GM12878 (cell line): ENCODE measurements at regions not wholly inside any gene's neighbourhood (a gene's known extent, or its start where the extent isn't known, plus 50 kb on each side); places are given as distances from the start of the nearest gene placed in this dataset.

Experiments used
- ATAC-seq: fragments of 200-7000 bp; cut with Tn5 transposase; 3 replicates; pipeline ENCODE4 v1.9.1; 2020; ENCODE audit warnings: mild to moderate bottlenecking, moderate library complexity
- BruUV-seq: library from RNA; stranded (reverse); fragments of 400-500 nt; replicated peaks from 2 replicates; lab custom pipeline; 2021; lab: Mats Ljungman, UMichigan
- CTCF ChIA-PET: fragments of 300-600 bp; sonication (Branson Sonifier 250); formaldehyde crosslinking; extraction: SDS; loops from one replicate; lab custom pipeline; 2021; ENCODE audit warnings: inconsistent platforms; lab: Yijun Ruan, JAX
- POLR2A ChIA-PET: fragments of 350-600 bp; formaldehyde crosslinking; extraction: SDS; loops from one replicate; lab custom pipeline; 2021; ENCODE audit warnings: inconsistent platforms; lab: Charles Lee
- RAD21 ChIA-PET: fragments of 300-600 bp; sonication (Branson Sonifier 250); formaldehyde crosslinking; loops from one replicate; lab custom pipeline; 2023; ENCODE audit warnings: antibody characterized with exemption; ENCODE audit not compliant: unreplicated experiment; lab: Charles Lee
- SMC1A ChIA-PET: fragments of 300-600 bp; sonication (Branson Sonifier 250); formaldehyde crosslinking; loops from one replicate; lab custom pipeline; 2023; ENCODE audit not compliant: unreplicated experiment, uncharacterized antibody; lab: Charles Lee
- DNase-seq: peaks from one replicate; pipeline ENCODE4 v3.0.0-alpha.2; 2011; ENCODE audit warnings: low read depth, low spot score
- FAIRE-seq: peaks from 3 replicates; lab custom pipeline; 2011; peaks lifted over from hg19 to GRCh38; lab: Jason Lieb, UNC
- H2AFZ ChIP-seq: 2 replicates; pipeline ENCODE4 v1.6.0; 2011; ENCODE audit warnings: low read depth, low read length, control low read depth; ENCODE audit not compliant: control insufficient read depth
- H3K27ac ChIP-seq: 2 replicates; pipeline ENCODE4 v1.5.1; 2011; ENCODE audit warnings: control low read depth; ENCODE audit not compliant: control insufficient read depth, insufficient read depth
- H3K27me3 ChIP-seq, 2 experiments: replicated peaks in 1 of 2; 2 replicates each; pipeline versions ENCODE4 v1.6.0 to v1.6.1; 2011; ENCODE audit warnings: low read length in 1 of 2; ENCODE audit not compliant: control insufficient read depth in 2 of 2, insufficient read depth in 2 of 2
- H3K36me3 ChIP-seq, 2 experiments: 2 replicates each; pipeline ENCODE4 v1.5.1; 2011; ENCODE audit warnings: low read length in 1 of 2; ENCODE audit not compliant: control insufficient read depth in 2 of 2, insufficient read depth in 2 of 2
- H3K4me1 ChIP-seq: 2 replicates; pipeline ENCODE4 v1.6.1; 2011; ENCODE audit warnings: mild to moderate bottlenecking, low read length, moderate library complexity, mixed read lengths; ENCODE audit not compliant: control insufficient read depth, insufficient read depth
- H3K4me2 ChIP-seq: 2 replicates; pipeline ENCODE4 v1.6.0; 2011; ENCODE audit warnings: control low read depth; ENCODE audit not compliant: control insufficient read depth, insufficient read depth
- H3K4me3 ChIP-seq: fragments of 200-600 bp; sonication (generic); 2 replicates; pipeline ENCODE4 v1.5.1; 2016
- H3K79me2 ChIP-seq: 2 replicates; pipeline ENCODE4 v1.6.0; 2011; ENCODE audit warnings: low read length; ENCODE audit not compliant: control insufficient read depth, insufficient read depth
- H3K9ac ChIP-seq: 2 replicates; pipeline ENCODE4 v1.8.0; 2011; ENCODE audit warnings: low read length, control low read depth, mixed read lengths; ENCODE audit not compliant: control insufficient read depth, insufficient read depth
- H3K9me3 ChIP-seq: replicated peaks from 3 replicates; pipeline ENCODE4 v1.5.1; 2011; ENCODE audit warnings: mild to moderate bottlenecking, low read length; ENCODE audit not compliant: control insufficient read depth, insufficient read depth
- H4K20me1 ChIP-seq: 2 replicates; pipeline ENCODE4 v1.6.0; 2011; ENCODE audit not compliant: control insufficient read depth, insufficient read depth
- CREB1 ChIP-seq: IDR thresholded peaks from 2 replicates; pipeline ENCODE4 v1.6.1; 2012; ENCODE audit warnings: low read depth, mild to moderate bottlenecking, inconsistent platforms
- CTCF ChIP-seq, 3 experiments: IDR thresholded peaks in 2 of 3; conservative IDR thresholded peaks in 1 of 3; 2 replicates each; pipeline ENCODE4 v1.5.1; 2011; ENCODE audit warnings: low read depth in 3 of 3, low read length in 3 of 3, mild to moderate bottlenecking in 3 of 3, control low read depth in 2 of 3, moderate library complexity in 2 of 3, inconsistent platforms in 1 of 3, mixed read lengths in 1 of 3; ENCODE audit not compliant: control insufficient read depth in 2 of 3, insufficient read depth in 1 of 3; ENCODE audit errors: extremely low read depth in 1 of 3
- E4F1 ChIP-seq: fragments of 450-650 bp; IDR thresholded peaks from 2 replicates; pipeline ENCODE4 v1.6.1; 2018; ENCODE audit warnings: borderline replicate concordance, mild to moderate bottlenecking; ENCODE audit not compliant: partially characterized antibody
- NFXL1 ChIP-seq: fragments of 450-650 bp; IDR thresholded peaks from 2 replicates; pipeline ENCODE4 v1.6.1; 2017; ENCODE audit warnings: antibody characterized with exemption, mild to moderate bottlenecking, borderline replicate concordance
- PAX5 ChIP-seq: IDR thresholded peaks from 2 replicates; pipeline ENCODE4 v1.6.1; 2011; ENCODE audit warnings: low read depth, low read length, borderline replicate concordance
- RCOR1 ChIP-seq: conservative IDR thresholded peaks from 2 replicates; pipeline ENCODE4 v1.6.1; 2012; ENCODE audit warnings: low read depth, low read length, improper control_type of control experiment
- SMARCA5 ChIP-seq: fragments of 450-650 bp; IDR thresholded peaks from 2 replicates; pipeline ENCODE4 v1.6.1; 2017; ENCODE audit warnings: mild to moderate bottlenecking
- USF1 ChIP-seq: IDR thresholded peaks from 2 replicates; pipeline ENCODE4 v1.6.1; 2011; ENCODE audit warnings: borderline replicate concordance, low read depth, mild to moderate bottlenecking, moderate library complexity, mixed read lengths, low read length; ENCODE audit not compliant: insufficient read depth; ENCODE audit errors: extremely low read length
- ZBTB40 ChIP-seq: fragments of 450-650 bp; IDR thresholded peaks from 2 replicates; pipeline ENCODE4 v1.6.1; 2016; ENCODE audit warnings: mild to moderate bottlenecking, moderate library complexity, borderline replicate concordance
- WGBS: methylation state at CpG from one replicate; pipeline ENCODE4 v1.1.6; 2016; ENCODE audit warnings: low lambda C conversion rate; ENCODE audit not compliant: insufficient replicate concordance, insufficient coverage; ENCODE audit errors: missing lambda C conversion rate; 5-methylcytosine and 5-hydroxymethylcytosine counted together
- in situ Hi-C: fragments of 300-500 bp; cut with MboI; formaldehyde crosslinking; loops from 9 replicates; pipeline ENCODE4 v1.14.3; 2018; ENCODE audit warnings: mixed read lengths
- intact Hi-C: fragments of 100-400 bp; cut with micrococcal nuclease; formaldehyde crosslinking; loops from one replicate; pipeline ENCODE4 v1.14.2; 2022; ENCODE audit not compliant: unreplicated experiment
- TF ChIP-seq, protein P1 (sequence below): IDR thresholded peaks from 2 replicates; pipeline ENCODE4 v1.6.1; 2011; ENCODE audit warnings: borderline replicate concordance, low read depth, mild to moderate bottlenecking, moderate library complexity, low read length; ENCODE audit not compliant: insufficient read depth, poor library complexity, severe bottlenecking

- no peak for FAIRE-seq
- no peak overlapping the region for H2AFZ ChIP-seq
- intact Hi-C loops = no loop called here
Measured at GRCh38 chr3:152104847-152105415, 163.8 kb upstream of the MBNL1 start.

More at GRCh38 chr3:152104847-152105415, 163.8 kb upstream of the MBNL1 start:
- in situ Hi-C loops = no loop called here
- TF ChIP-seq E4F1 (no peak), USF1 (no peak), ZBTB40 (no peak), CTCF (IDR thresholded peaks at IDR 0.05 in 2 of 3, conservative IDR thresholded peaks at IDR 0.05 in 1 of 3; ENCODE audit: control insufficient read depth in 2 of 3, extremely low read depth in 1 of 3, insufficient read depth in 1 of 3, low read depth in 3 of 3, low read length in 3 of 3) (no peak), CREB1 (no peak), NFXL1 (no peak), RCOR1 (no peak), SMARCA5 (no peak), PAX5 (no peak)
- TF ChIP-seq, protein P1, sequence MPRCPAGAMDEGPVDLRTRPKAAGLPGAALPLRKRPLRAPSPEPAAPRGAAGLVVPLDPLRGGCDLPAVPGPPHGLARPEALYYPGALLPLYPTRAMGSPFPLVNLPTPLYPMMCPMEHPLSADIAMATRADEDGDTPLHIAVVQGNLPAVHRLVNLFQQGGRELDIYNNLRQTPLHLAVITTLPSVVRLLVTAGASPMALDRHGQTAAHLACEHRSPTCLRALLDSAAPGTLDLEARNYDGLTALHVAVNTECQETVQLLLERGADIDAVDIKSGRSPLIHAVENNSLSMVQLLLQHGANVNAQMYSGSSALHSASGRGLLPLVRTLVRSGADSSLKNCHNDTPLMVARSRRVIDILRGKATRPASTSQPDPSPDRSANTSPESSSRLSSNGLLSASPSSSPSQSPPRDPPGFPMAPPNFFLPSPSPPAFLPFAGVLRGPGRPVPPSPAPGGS = no peak
- ChIA-PET CTCF (no interaction called here), RAD21 (interaction anchor here (0.8 kb wide), 1 partner anchor 338 kb away, joined by 3 read pairs; no protein-coding TSS in a partner anchor), POLR2A (no interaction called here), SMC1A (interaction anchor here (1.0 kb wide), 1 partner anchor 16 kb away, joined by 3 read pairs; no protein-coding TSS in a partner anchor)
- Histone ChIP-seq H3K27ac (no peak overlapping the region), H3K9ac (no peak overlapping the region), H3K36me3 (no peaks in the 10 kb centered on the region), H4K20me1 (no peaks in the 10 kb centered on the region), H3K9me3 (peaks cover 2% of the 10 kb centered on the region; the same call in 2 of the 3 replicates), H3K4me3 (no peak overlapping the region), H3K27me3 (no peaks in the 10 kb centered on the region), H3K79me2 (no peaks in the 10 kb centered on the region), H3K4me1 (no peaks in the 10 kb centered on the region), H3K4me2 (no peak overlapping the region)
- DNase-seq (no peak), ATAC-seq (no peak)
- BruUV-seq = no TSS peak
- 49% methylated on average over 3 of the region's 3 CpGs for WGBS
